H1 (cell line): ENCODE measurements at regions not wholly inside any gene's neighbourhood (a gene's known extent, or its start where the extent isn't known, plus 50 kb on each side); places are given as distances from the start of the nearest gene placed in this dataset.

ENCODE experiments used
- CTCF ChIA-PET: fragments of 300-600 bp; sonication (Branson Sonifier 250); formaldehyde crosslinking; loops from one replicate; lab custom pipeline; 2021; ENCODE audit not compliant: partially characterized antibody; lab: Charles Lee
- POLR2A ChIA-PET: fragments of 300-600 bp; sonication (Branson Sonifier 250); formaldehyde crosslinking; loops from one replicate; lab custom pipeline; 2021; ENCODE audit warnings: inconsistent platforms; ENCODE audit not compliant: partially characterized antibody; lab: Charles Lee
- DNase-seq, 2 experiments: peaks; one replicate each; pipeline versions ENCODE4 v3.0.0 to v3.0.0-alpha.2; 2010 to 2022; ENCODE audit warnings: low spot score in 2 of 2, low read depth in 1 of 2, mixed read lengths in 1 of 2
- FAIRE-seq: peaks from 2 replicates; lab custom pipeline; 2011; peaks lifted over from hg19 to GRCh38; lab: Jason Lieb, UNC
- H2AFZ ChIP-seq: 2 replicates; pipeline ENCODE4 v1.8.1; 2012; ENCODE audit warnings: low read length, inconsistent platforms
- H2AK5ac ChIP-seq: 2 replicates; pipeline ENCODE4 v1.6.1; 2013; ENCODE audit warnings: low read depth, low read length
- H2BK120ac ChIP-seq: replicated peaks from 2 replicates; pipeline ENCODE3; 2013; ENCODE audit warnings: low read depth, low read length, inconsistent platforms
- H2BK12ac ChIP-seq: 2 replicates; pipeline ENCODE4 v1.6.1; 2013; ENCODE audit warnings: low read depth, low read length
- H2BK15ac ChIP-seq: 2 replicates; pipeline ENCODE4 v1.6.1; 2013; ENCODE audit warnings: low read length
- H2BK20ac ChIP-seq: 2 replicates; pipeline ENCODE4 v1.6.1; 2013; ENCODE audit warnings: low read length
- H2BK5ac ChIP-seq: 2 replicates; pipeline ENCODE4 v1.6.1; 2013; ENCODE audit warnings: low read depth, low read length
- H3K14ac ChIP-seq: 2 replicates; pipeline ENCODE4 v1.6.1; 2013; ENCODE audit warnings: inconsistent platforms; ENCODE audit not compliant: insufficient read length
- H3K18ac ChIP-seq: 2 replicates; pipeline ENCODE4 v1.6.1; 2013; ENCODE audit warnings: low read length; ENCODE audit errors: extremely low read depth
- H3K23ac ChIP-seq: 2 replicates; pipeline ENCODE4 v1.6.1; 2013; ENCODE audit warnings: inconsistent platforms; ENCODE audit not compliant: insufficient read length
- H3K23me2 ChIP-seq: 2 replicates; pipeline ENCODE4 v1.6.1; 2013; ENCODE audit warnings: low read depth, low read length
- H3K27ac ChIP-seq: 2 replicates; pipeline ENCODE4 v1.6.1; 2011; ENCODE audit warnings: low read depth, low read length, inconsistent platforms
- H3K27me3 ChIP-seq, 4 experiments: replicated peaks in 1 of 4; 1 replicate in 1 of 4; 2 replicates in 3 of 4; pipeline versions ENCODE4 v1.6.1 to v1.8.1; 2011 to 2013; ENCODE audit warnings: low read length in 3 of 4, mild to moderate bottlenecking in 3 of 4, inconsistent platforms in 2 of 4, mixed read lengths in 2 of 4, moderate library complexity in 1 of 4; ENCODE audit not compliant: control insufficient read depth in 3 of 4, insufficient read depth in 3 of 4; ENCODE audit errors: extremely low read depth in 1 of 4
- H3K36me3 ChIP-seq, 4 experiments: 2 replicates each; pipeline versions ENCODE4 v1.6.1 to v1.8.1; 2011 to 2013; ENCODE audit warnings: mild to moderate bottlenecking in 4 of 4, low read length in 3 of 4, moderate library complexity in 2 of 4, control low read depth in 1 of 4, inconsistent platforms in 1 of 4; ENCODE audit not compliant: insufficient read depth in 4 of 4, control insufficient read depth in 2 of 4
- H3K4ac ChIP-seq: replicated peaks from 2 replicates; pipeline ENCODE3; 2013; ENCODE audit warnings: low read length, low read depth, mixed read lengths, inconsistent platforms; ENCODE audit not compliant: insufficient read length
- H3K4me1 ChIP-seq, 4 experiments: replicated peaks in 1 of 4; 1 replicate in 1 of 4; 2 replicates in 3 of 4; pipeline versions ENCODE4 v1.6.1 to v1.8.1; 2011 to 2013; ENCODE audit warnings: low read length in 3 of 4, inconsistent platforms in 2 of 4, mixed read lengths in 1 of 4; ENCODE audit not compliant: insufficient read depth in 4 of 4, control insufficient read depth in 3 of 4
- H3K4me2 ChIP-seq, 2 experiments: 2 replicates each; pipeline versions ENCODE4 v1.6.1 to v1.8.1; 2011 to 2013; ENCODE audit warnings: low read depth in 2 of 2, low read length in 2 of 2, control low read depth in 1 of 2, inconsistent platforms in 1 of 2, mild to moderate bottlenecking in 1 of 2; ENCODE audit not compliant: insufficient read depth in 1 of 2
- H3K4me3 ChIP-seq, 4 experiments: fragments of 200-600, 300-600 bp in 1 of 4; sonication (generic), shearing (Covaris generic), sonication (Bioruptor Twin) in 1 of 4; 2 replicates each; pipeline versions ENCODE4 v1.5.1 to v1.8.1; 2011 to 2016; ENCODE audit warnings: low read length in 4 of 4, low read depth in 3 of 4, control low read depth in 2 of 4, inconsistent platforms in 2 of 4, mild to moderate bottlenecking in 2 of 4, mixed read lengths in 1 of 4, moderate library complexity in 1 of 4; ENCODE audit not compliant: insufficient read depth in 2 of 4; ENCODE audit errors: extremely low read depth in 1 of 4
- H3K56ac ChIP-seq: replicated peaks from 2 replicates; pipeline ENCODE3; 2013; ENCODE audit warnings: low read depth, mild to moderate bottlenecking, mixed read lengths, low read length, inconsistent platforms; ENCODE audit not compliant: insufficient read length
- H3K79me1 ChIP-seq: 2 replicates; pipeline ENCODE4 v1.6.1; 2013; ENCODE audit warnings: low read depth, low read length, control low read depth
- H3K79me2 ChIP-seq, 2 experiments: 2 replicates each; pipeline versions ENCODE4 v1.6.1 to v1.8.1; 2012 to 2013; ENCODE audit warnings: low read length in 2 of 2, mild to moderate bottlenecking in 2 of 2, inconsistent platforms in 1 of 2; ENCODE audit not compliant: insufficient read depth in 2 of 2, control insufficient read depth in 1 of 2
- H3K9ac ChIP-seq, 4 experiments: replicated peaks in 1 of 4; 1 replicate in 1 of 4; 2 replicates in 3 of 4; pipeline versions ENCODE4 v1.6.1 to v1.8.1; 2011 to 2013; ENCODE audit warnings: low read depth in 3 of 4, low read length in 3 of 4, control low read depth in 2 of 4, mild to moderate bottlenecking in 2 of 4, moderate library complexity in 2 of 4, inconsistent platforms in 1 of 4; ENCODE audit errors: extremely low read depth in 1 of 4
- H3K9me3 ChIP-seq, 2 experiments: 2 replicates each; pipeline versions ENCODE4 v1.6.1 to v1.8.1; 2012 to 2013; ENCODE audit warnings: mild to moderate bottlenecking in 2 of 2, moderate library complexity in 2 of 2, control low read depth in 1 of 2, inconsistent platforms in 1 of 2, low read depth in 1 of 2, low read length in 1 of 2, mixed read lengths in 1 of 2; ENCODE audit not compliant: insufficient read depth in 2 of 2
- H4K20me1 ChIP-seq, 2 experiments: replicated peaks in 1 of 2; 2 replicates each; pipeline versions ENCODE3 to v1.8.1; 2011 to 2013; ENCODE audit warnings: inconsistent platforms in 2 of 2, low read length in 2 of 2, mild to moderate bottlenecking in 1 of 2; ENCODE audit not compliant: insufficient read depth in 2 of 2, control insufficient read depth in 1 of 2
- H4K5ac ChIP-seq: 2 replicates; pipeline ENCODE4 v1.6.1; 2013; ENCODE audit warnings: low read length, low read depth, mixed read lengths, inconsistent platforms; ENCODE audit not compliant: insufficient read length
- H4K8ac ChIP-seq: 2 replicates; pipeline ENCODE4 v1.8.0; 2013; ENCODE audit warnings: mild to moderate bottlenecking, moderate library complexity, low read length, inconsistent platforms; ENCODE audit not compliant: insufficient read depth; ENCODE audit errors: extremely low read depth
- H4K91ac ChIP-seq: replicated peaks from 2 replicates; pipeline ENCODE3; 2013; ENCODE audit warnings: low read length, mixed read lengths, inconsistent platforms; ENCODE audit not compliant: insufficient read length
- GTF2F1 ChIP-seq: IDR thresholded peaks from 2 replicates; pipeline ENCODE4 v1.6.1; 2012; ENCODE audit warnings: low read depth, low read length, improper control_type of control experiment, borderline replicate concordance
- SIRT6 ChIP-seq: IDR thresholded peaks from one replicate; pipeline ENCODE4 v1.7.1; 2012; ENCODE audit warnings: low read length, inconsistent platforms
- TBP ChIP-seq: IDR thresholded peaks from 2 replicates; pipeline ENCODE4 v1.6.1; 2011; ENCODE audit warnings: low read depth, low read length, improper control_type of control experiment
- TCF12 ChIP-seq: IDR thresholded peaks from 2 replicates; pipeline ENCODE4 v1.6.1; 2011; ENCODE audit warnings: low read depth, mild to moderate bottlenecking, low read length
- ZNF274 ChIP-seq: IDR thresholded peaks from 2 replicates; pipeline ENCODE4 v1.7.0; 2012; ENCODE audit warnings: low read length, borderline replicate concordance; ENCODE audit errors: extremely low read depth
- WGBS, 2 experiments: shearing (Covaris generic) in 1 of 2; methylation state at CpG; one replicate each; pipeline versions ENCODE4 v1.1.6 to v1.1.7; 2013 to 2015; ENCODE audit warnings: low lambda C conversion rate in 2 of 2, mixed read lengths in 2 of 2, inconsistent platforms in 1 of 2, low coverage in 1 of 2, missing lambda C conversion rate in 1 of 2; ENCODE audit not compliant: insufficient replicate concordance in 2 of 2, insufficient coverage in 1 of 2, insufficient read length in 1 of 2; ENCODE audit errors: extremely low coverage in 1 of 2, missing lambda C conversion rate in 1 of 2; 5-methylcytosine and 5-hydroxymethylcytosine counted together

DNA sequence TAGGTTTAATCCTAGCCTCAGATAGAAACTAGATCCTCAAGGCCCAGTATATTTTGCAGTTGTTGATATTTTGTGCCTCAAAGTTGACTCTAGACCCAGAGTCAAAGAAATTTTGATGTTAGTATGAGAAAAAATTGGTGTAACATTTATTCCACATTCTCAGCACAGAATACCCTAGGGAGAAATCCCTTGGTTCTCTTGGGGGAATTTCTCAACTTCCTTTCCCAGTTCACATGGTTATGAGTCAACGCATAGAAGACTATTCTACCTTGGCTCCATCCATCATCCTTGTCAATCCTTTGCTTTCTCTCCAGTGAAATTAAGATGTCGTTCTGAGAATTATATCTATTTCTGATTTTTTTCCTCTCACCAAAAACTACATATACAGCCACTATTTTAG, 145.3 kb downstream of the POSTN start:
- Histone ChIP-seq H2AK5ac (no peak overlapping the region), H4K91ac (no peak overlapping the region), H3K36me3 (no peaks in the 10 kb centered on the region), H3K79me2 (no peaks in the 10 kb centered on the region), H3K4me1 (no peaks in the 10 kb centered on the region), H3K4me2 (no peak overlapping the region), H3K79me1 (no peaks in the 10 kb centered on the region), H3K4me3 (no peak overlapping the region), H3K14ac (no peak overlapping the region), H2BK15ac (no peak overlapping the region), H3K9ac (no peak overlapping the region), H2BK5ac (no peak overlapping the region), H3K27ac (no peak overlapping the region), H3K56ac (no peak overlapping the region), H3K18ac (no peak overlapping the region), H3K9me3 (no peaks in the 10 kb centered on the region; a peak in 1 of 4 replicates), H3K23ac (no peak overlapping the region), H2BK20ac (no peak overlapping the region), H3K23me2 (no peaks in the 10 kb centered on the region), H3K27me3 (peaks cover 0 to 1% (median 0%) of the 10 kb centered on the region in 4 experiments; a peak in 1 of 7 replicates), H2AFZ (no peak overlapping the region), H4K5ac (no peak overlapping the region), H2BK12ac (no peak overlapping the region), H2BK120ac (no peak overlapping the region), H4K20me1 (no peaks in the 10 kb centered on the region), H3K4ac (no peak overlapping the region), H4K8ac (no peak overlapping the region)
- TF ChIP-seq ZNF274 = no peak
- TF ChIP-seq GTF2F1 = no peak
- no peak for TF ChIP-seq TCF12
- no peak for TF ChIP-seq SIRT6
- TF ChIP-seq TBP = no peak
- WGBS, 2 experiments = 89% methylated on average over 2 of the region's 2 CpGs; no CpG with 5 or more reads in 1 of the 2 experiments
- no peak for FAIRE-seq
- CTCF ChIA-PET = no interaction called here
- POLR2A ChIA-PET = no interaction called here
- no peak for DNase-seq
